CD4-positive, alpha-beta T cell (primary cell): ENCODE measurements at regions not wholly inside any gene's neighbourhood (a gene's known extent, or its start where the extent isn't known, plus 50 kb on each side); places are given as distances from the start of the nearest gene placed in this dataset.

ENCODE experiments used
- ATAC-seq: fragments of 200-7000 bp; cut with Tn5 transposase; one replicate; pipeline ENCODE4 v1.10.0; 2022; ENCODE audit warnings: mild to moderate bottlenecking; ENCODE audit not compliant: poor library complexity
- CTCF ChIA-PET: fragments of 350-600 bp; sonication (Branson Sonifier 250); formaldehyde crosslinking; loops from one replicate; lab custom pipeline; 2021; ENCODE audit warnings: antibody characterized with exemption, inconsistent platforms; lab: Charles Lee
- POLR2A ChIA-PET: fragments of 350-600 bp; sonication (Branson Sonifier 250); formaldehyde crosslinking; loops from one replicate; lab custom pipeline; 2021; ENCODE audit warnings: antibody characterized with exemption, inconsistent platforms; lab: Charles Lee
- DNase-seq, 14 experiments: peaks; one replicate each; pipeline ENCODE4 v3.0.0-alpha.2; 2013 to 2020; ENCODE audit warnings: mixed read lengths in 2 of 14
- H3K27ac ChIP-seq, 2 donors: one replicate each; pipeline versions ENCODE4 v1.5.1 to v1.7.0; 2013; ENCODE audit warnings: low read length in 2 of 2, low read depth in 1 of 2, mild to moderate bottlenecking in 1 of 2
- H3K27me3 ChIP-seq, 2 experiments: 1 replicate in 1 of 2; 2 replicates in 1 of 2; pipeline versions ENCODE4 v1.6.1 to v1.7.0; 2013; ENCODE audit warnings: low read length in 2 of 2, control low read depth in 1 of 2, mild to moderate bottlenecking in 1 of 2, moderate library complexity in 1 of 2; ENCODE audit not compliant: insufficient read depth in 2 of 2, control insufficient read depth in 1 of 2
- H3K36me3 ChIP-seq: one replicate; pipeline ENCODE4 v1.6.1; 2013; ENCODE audit warnings: low read length, control low read depth; ENCODE audit not compliant: insufficient read depth
- H3K4me1 ChIP-seq: one replicate; pipeline ENCODE4 v1.6.1; 2013; ENCODE audit warnings: low read length, control low read depth; ENCODE audit not compliant: insufficient read depth
- H3K4me3 ChIP-seq: one replicate; pipeline ENCODE4 v1.5.1; 2013; ENCODE audit warnings: mild to moderate bottlenecking, low read length, moderate library complexity
- H3K9me3 ChIP-seq, 2 experiments: 1 replicate in 1 of 2; 2 replicates in 1 of 2; pipeline versions ENCODE4 v1.6.1 to v1.7.0; 2013; ENCODE audit warnings: low read length in 2 of 2, mild to moderate bottlenecking in 2 of 2, control low read depth in 1 of 2, moderate library complexity in 1 of 2; ENCODE audit not compliant: control insufficient read depth in 1 of 2, insufficient read depth in 1 of 2
- H3K27ac Mint-ChIP-seq: one replicate; pipeline ENCODE4 v1.8.0; 2020; ENCODE audit warnings: mixed read lengths
- H3K27me3 Mint-ChIP-seq: one replicate; pipeline ENCODE4 v1.8.0; 2021; ENCODE audit warnings: mixed read lengths
- H3K36me3 Mint-ChIP-seq: one replicate; pipeline ENCODE4 v1.8.0; 2021; ENCODE audit warnings: low read depth, mixed read lengths
- H3K4me1 Mint-ChIP-seq: one replicate; pipeline ENCODE4 v1.8.0; 2021; ENCODE audit warnings: low read depth, mixed read lengths
- H3K4me3 Mint-ChIP-seq: one replicate; pipeline ENCODE4 v1.8.0; 2020; ENCODE audit warnings: mild to moderate bottlenecking, mixed read lengths
- H3K9me3 Mint-ChIP-seq: one replicate; pipeline ENCODE4 v1.8.0; 2020; ENCODE audit warnings: mixed read lengths
- CTCF ChIP-seq: fragments of 200-600 bp; IDR thresholded peaks from one replicate; pipeline ENCODE4 v1.8.0; 2022; ENCODE audit warnings: antibody characterized with exemption, mild to moderate bottlenecking
- intact Hi-C, 2 experiments: fragments of 100-400 bp; cut with DNase I in 1 of 2; cut with micrococcal nuclease in 1 of 2; formaldehyde crosslinking; loops; one replicate each; pipeline versions ENCODE4 v1.15.1 to v1.9.0; 2023 to 2025; cut with DNase I, micrococcal nuclease

DNA sequence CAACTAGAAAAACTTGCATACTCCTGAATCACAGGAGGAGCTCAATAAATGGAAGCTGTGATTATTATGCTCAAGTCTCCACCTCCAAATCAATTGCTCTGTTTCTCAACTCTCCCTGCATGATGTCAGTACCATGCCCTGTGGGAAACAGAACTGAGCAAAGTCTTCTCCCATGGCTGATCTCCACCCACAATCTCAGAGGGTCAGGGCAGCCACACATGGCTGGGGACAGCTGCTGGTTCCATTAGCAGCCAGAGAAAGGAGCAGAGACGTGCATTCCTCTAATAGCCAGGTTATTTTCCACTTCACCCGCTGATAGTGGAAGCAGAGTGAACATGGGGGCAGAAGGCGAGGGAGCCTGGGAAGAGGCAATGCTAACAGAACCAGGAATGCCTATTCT, 85.5 kb upstream of the TMEM132E start:
- Mint-ChIP-seq H3K27me3 (peaks cover 53% of the 10 kb centered on the region), H3K36me3 (no peaks in the 10 kb centered on the region), H3K4me1 (no peaks in the 10 kb centered on the region), H3K4me3 (no peak overlapping the region), H3K9me3 (no peaks in the 10 kb centered on the region), H3K27ac (no peak overlapping the region)
- TF ChIP-seq CTCF: no peak
- DNase-seq (no peak), ATAC-seq (no peak)
- CTCF ChIA-PET: no interaction called here
- Histone ChIP-seq H3K36me3 (no peaks in the 10 kb centered on the region), H3K9me3 (no peaks in the 10 kb centered on the region), H3K27me3 (peaks cover 0 to 19% of the 10 kb centered on the region in 2 experiments), H3K27ac (no peak overlapping the region), H3K4me3 (no peak overlapping the region), H3K4me1 (no peaks in the 10 kb centered on the region)
- intact Hi-C loops: no loop called here
- POLR2A ChIA-PET: no interaction called here

DNA sequence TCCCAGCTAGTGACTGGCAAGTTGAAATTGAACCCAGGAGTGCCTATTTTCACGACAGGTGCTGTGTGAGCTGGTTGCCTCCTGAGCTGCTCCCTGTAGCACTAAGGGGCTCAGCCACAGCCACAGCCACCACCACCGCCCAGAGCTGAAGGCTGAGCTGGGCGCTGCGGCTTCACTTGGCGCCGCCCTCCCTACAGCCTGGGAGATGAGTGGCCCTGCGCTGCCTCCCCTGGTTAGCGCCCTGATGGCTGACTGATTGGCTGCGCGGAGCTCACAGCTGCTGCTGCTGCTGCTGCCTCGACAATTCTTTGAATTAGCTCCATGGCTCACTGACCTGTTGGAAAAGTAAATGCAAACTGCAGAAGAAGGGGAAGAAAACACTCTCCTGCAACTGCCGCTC, 91.8 kb upstream of the TMEM132E start:
- no peak overlapping the region for H3K4me3 Mint-ChIP-seq
- Histone ChIP-seq H3K9me3 (no peaks in the 10 kb centered on the region), H3K27me3 (peaks cover 10 to 25% of the 10 kb centered on the region in 2 experiments), H3K36me3 (no peaks in the 10 kb centered on the region), H3K27ac (no peak overlapping the region), H3K4me3 (no peak overlapping the region), H3K4me1 (no peaks in the 10 kb centered on the region)
- no peak for TF ChIP-seq CTCF
- H3K36me3 Mint-ChIP-seq: no peaks in the 10 kb centered on the region
- peaks cover 65% of the 10 kb centered on the region for H3K27me3 Mint-ChIP-seq
- intact Hi-C loops: no loop called here
- H3K9me3 Mint-ChIP-seq: no peaks in the 10 kb centered on the region
- CTCF ChIA-PET: no interaction called here
- DNase-seq (no peak), ATAC-seq (no peak)
- no peak overlapping the region for H3K27ac Mint-ChIP-seq
- H3K4me1 Mint-ChIP-seq: no peaks in the 10 kb centered on the region
- POLR2A ChIA-PET: no interaction called here

GRCh38 chr17:34486761-34487160, 92.6 kb upstream of the TMEM132E start:
- Histone ChIP-seq H3K36me3 (no peaks in the 10 kb centered on the region), H3K4me3 (no peak overlapping the region), H3K27ac (no peak overlapping the region), H3K9me3 (no peaks in the 10 kb centered on the region), H3K27me3 (peaks cover 12 to 27% of the 10 kb centered on the region in 2 experiments), H3K4me1 (no peaks in the 10 kb centered on the region)
- H3K27ac Mint-ChIP-seq: no peak overlapping the region
- H3K9me3 Mint-ChIP-seq: no peaks in the 10 kb centered on the region
- no peaks in the 10 kb centered on the region for H3K4me1 Mint-ChIP-seq
- no peak for TF ChIP-seq CTCF
- ChIA-PET POLR2A (no interaction called here), CTCF (no interaction called here)
- DNase-seq (no peak), ATAC-seq (no peak)
- H3K27me3 Mint-ChIP-seq: peaks cover 68% of the 10 kb centered on the region
- intact Hi-C loops: no loop called here
- H3K36me3 Mint-ChIP-seq: no peaks in the 10 kb centered on the region
- no peak overlapping the region for H3K4me3 Mint-ChIP-seq
